GM23338 (cell line): ENCODE measurements at regions not wholly inside any gene's neighbourhood (a gene's known extent, or its start where the extent isn't known, plus 50 kb on each side); places are given as distances from the start of the nearest gene placed in this dataset.

Experiments
- CTCF ChIP-seq, 2 experiments: fragments of 200-600 bp in 1 of 2; sonication (generic) in 1 of 2; conservative IDR thresholded peaks; 2 replicates each; pipeline versions ENCODE4 v1.5.1 to v1.6.1; 2016 to 2017; ENCODE audit warnings: antibody characterized with exemption in 2 of 2, low read depth in 2 of 2, mild to moderate bottlenecking in 2 of 2, moderate library complexity in 1 of 2
- POLR2AphosphoS5 ChIP-seq: IDR thresholded peaks from 2 replicates; pipeline ENCODE4 v1.6.1; 2016; ENCODE audit warnings: antibody characterized with exemption, low read depth
- REST ChIP-seq: IDR thresholded peaks from one replicate; pipeline ENCODE4 v1.6.1; 2018; ENCODE audit warnings: antibody characterized with exemption; ENCODE audit not compliant: unreplicated experiment

- TF ChIP-seq CTCF (conservative IDR thresholded peaks at IDR 0.05; ENCODE audit: low read depth in 2 of 2) (no peak), REST (no peak), POLR2AphosphoS5 (no peak)
Measured at GRCh38 chr20:50291254-50292078, 100.8 kb downstream of the CEBPB start.
